Heart left ventricle (tissue), 16 donors: ENCODE measurements at regions not wholly inside any gene's neighbourhood (a gene's known extent, or its start where the extent isn't known, plus 50 kb on each side); places are given as distances from the start of the nearest gene placed in this dataset.
A peak's percentile ranks its signal among the peaks of the same experiment; 100 is the strongest.

Experiments used
- ATAC-seq, 4 donors: fragments of 200-7000 bp; cut with Tn5 transposase; one replicate each; pipeline ENCODE4 v1.9.1; 2020 to 2022; ENCODE audit warnings: moderate library complexity in 4 of 4, mild to moderate bottlenecking in 3 of 4, moderate number of reproducible peaks in 1 of 4
- DNase-seq, 5 donors: peaks; one replicate each; pipeline ENCODE4 v3.0.0-alpha.2; 2020
- H3K27ac ChIP-seq, 12 donors: fragments of 200-600 bp; sonication (generic) in 4 of 12; one replicate each; pipeline versions ENCODE4 v1.5.0 to v1.8.0; 2016 to 2022; ENCODE audit warnings: mild to moderate bottlenecking in 2 of 12
- H3K27me3 ChIP-seq, 9 donors: fragments of 200-600 bp; sonication (generic) in 2 of 9; one replicate each; pipeline versions ENCODE4 v1.5.1 to v1.8.0; 2016 to 2022; ENCODE audit warnings: mild to moderate bottlenecking in 3 of 9
- H3K36me3 ChIP-seq, 9 donors: fragments of 200-600 bp; sonication (generic) in 2 of 9; one replicate each; pipeline versions ENCODE4 v1.5.0 to v1.8.0; 2018 to 2022; ENCODE audit warnings: mild to moderate bottlenecking in 2 of 9
- H3K4me1 ChIP-seq, 12 donors: fragments of 200-600 bp; sonication (generic) in 4 of 12; one replicate each; pipeline versions ENCODE4 v1.5.0 to v1.8.0; 2016 to 2022; ENCODE audit warnings: mild to moderate bottlenecking in 3 of 12
- H3K4me3 ChIP-seq, 12 donors: fragments of 200-600 bp; sonication (generic) in 4 of 12; one replicate each; pipeline versions ENCODE4 v1.5.0 to v1.8.0; 2017 to 2022; ENCODE audit warnings: mild to moderate bottlenecking in 9 of 12, moderate library complexity in 4 of 12
- H3K9me3 ChIP-seq, 12 donors: fragments of 200-600 bp; sonication (generic) in 4 of 12; one replicate each; pipeline versions ENCODE4 v1.5.0 to v1.8.0; 2016 to 2022; ENCODE audit warnings: mild to moderate bottlenecking in 1 of 12
- POLR2A ChIP-seq, 2 donors: fragments of 450-650 bp; IDR thresholded peaks; one replicate each; pipeline ENCODE4 v1.6.1; 2017; ENCODE audit warnings: antibody characterized with exemption in 2 of 2, mild to moderate bottlenecking in 2 of 2, moderate library complexity in 2 of 2
- WGBS, 4 donors: extraction: QIAGEN DNeasy Blood & Tissue Kit in 2 of 4; methylation state at CpG; one replicate each; pipeline versions ENCODE4 v1.1.5 to v1.1.7; 2013 to 2018; 5-methylcytosine and 5-hydroxymethylcytosine counted together
- intact Hi-C, 10 donors: fragments of 100-400 bp; cut with DNase I; formaldehyde crosslinking; loops; one replicate each; pipeline versions ENCODE4 v1.11.1 to v1.14.2; 2022
- TF ChIP-seq, protein P1 (sequence below), 12 donors: fragments of 200-600 bp; sonication (generic) in 4 of 12; IDR thresholded peaks; one replicate each; pipeline versions ENCODE4 v1.5.0 to v1.8.0; 2018 to 2022; ENCODE audit warnings: antibody characterized with exemption in 12 of 12, mild to moderate bottlenecking in 5 of 12
- donor health status: ischemic (EF 13 %, LVEDD 7.1; RV severe dilation, severe dysfunction).
- donor health status: healthy with polysubstance abuse.
- donor health status: DM: no; HTN: yes; CAD: no.
- donor health status: DM: no; HTN: no; CAD: no.
- donor health status: ischemic (EF 25% LVEDD 6.9; RV normal size, moderate dysfunction).
- donor health status: ischemic (EF 25% LVEDD 5.7; RV mildly dilated, moderate dysfunction).
- donor health status: healthy.
- donor health status: DM: yes; HTN: yes; CAD: no.
- donor health status: ischemic (EF 35%, LVEDD 5.7; RV mildly dilated, moderate dysfunction).
- donor health status: nonischemic (EF 11% LVEDD 7.7; RV severe dilation, severe dysfunction).
- donor health status: DM: yes; HTN: yes; CAD: no.
- donor health status: PGD.
- donor health status: ischemic (EF 29% LVEDD 5.4; RV normal size, mild dysfunction).
- donor health status: nonischemic (EF 23%, LVEDD 6.1; RV moderate dilation, normal function).

DNA sequence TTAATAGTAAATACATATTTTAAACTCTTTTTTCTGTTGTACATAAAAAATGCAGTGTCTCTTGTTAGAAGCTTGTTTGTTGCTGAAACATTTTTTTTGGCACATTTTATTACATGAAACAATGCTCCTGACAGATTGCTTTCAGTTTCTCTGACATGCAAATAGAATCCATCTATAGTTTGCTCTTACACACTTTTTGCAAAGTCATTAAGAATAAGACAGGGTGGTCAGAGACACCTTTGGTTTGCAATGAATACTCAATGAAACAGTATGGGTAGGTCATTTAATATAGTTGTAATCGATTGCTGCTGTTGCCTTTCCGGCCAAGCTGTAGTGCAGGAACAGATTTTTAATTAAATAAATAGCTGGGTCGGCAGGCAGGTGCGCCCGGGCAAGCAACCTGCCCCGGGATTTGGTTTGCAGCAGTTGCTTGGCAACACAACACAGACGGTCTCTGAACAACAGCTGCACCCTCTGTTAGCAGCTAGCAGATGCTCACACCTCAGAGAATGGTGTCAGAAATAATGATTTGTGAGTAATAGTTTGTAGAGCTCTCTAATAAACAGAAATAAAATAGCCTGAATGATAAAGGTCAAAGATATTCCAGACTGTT, 115.7 kb upstream of the CACNA2D1 start:
- WGBS, 4 donors: 22 to 31% (median 26%) methylated on average over 7 of the region's 7 CpGs

GRCh38 chr7:82549616-82550285, 106.2 kb upstream of the CACNA2D1 start:
- 78 to 84% (median 81%) methylated on average over 6 of the region's 6 CpGs for WGBS, 4 donors
- DNase-seq (no peak), ATAC-seq (no peak)
- intact Hi-C loops: loop anchor here in 1 of 10 donors (10.0 kb wide), 1 partner anchor 45 kb away; no protein-coding TSS in a partner anchor
- no peak for TF ChIP-seq POLR2A (IDR thresholded peaks at IDR 0.05)
- TF ChIP-seq, protein P1, sequence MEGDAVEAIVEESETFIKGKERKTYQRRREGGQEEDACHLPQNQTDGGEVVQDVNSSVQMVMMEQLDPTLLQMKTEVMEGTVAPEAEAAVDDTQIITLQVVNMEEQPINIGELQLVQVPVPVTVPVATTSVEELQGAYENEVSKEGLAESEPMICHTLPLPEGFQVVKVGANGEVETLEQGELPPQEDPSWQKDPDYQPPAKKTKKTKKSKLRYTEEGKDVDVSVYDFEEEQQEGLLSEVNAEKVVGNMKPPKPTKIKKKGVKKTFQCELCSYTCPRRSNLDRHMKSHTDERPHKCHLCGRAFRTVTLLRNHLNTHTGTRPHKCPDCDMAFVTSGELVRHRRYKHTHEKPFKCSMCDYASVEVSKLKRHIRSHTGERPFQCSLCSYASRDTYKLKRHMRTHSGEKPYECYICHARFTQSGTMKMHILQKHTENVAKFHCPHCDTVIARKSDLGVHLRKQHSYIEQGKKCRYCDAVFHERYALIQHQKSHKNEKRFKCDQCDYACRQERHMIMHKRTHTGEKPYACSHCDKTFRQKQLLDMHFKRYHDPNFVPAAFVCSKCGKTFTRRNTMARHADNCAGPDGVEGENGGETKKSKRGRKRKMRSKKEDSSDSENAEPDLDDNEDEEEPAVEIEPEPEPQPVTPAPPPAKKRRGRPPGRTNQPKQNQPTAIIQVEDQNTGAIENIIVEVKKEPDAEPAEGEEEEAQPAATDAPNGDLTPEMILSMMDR (IDR thresholded peaks at IDR 0.05): no peak
- no peaks in the 10 kb centered on the region for H3K27me3 ChIP-seq
- H3K27ac ChIP-seq: no peak overlapping the region
- no peaks in the 10 kb centered on the region for H3K4me1 ChIP-seq
- H3K36me3 ChIP-seq: no peaks in the 10 kb centered on the region
- H3K4me3 ChIP-seq: no peak overlapping the region
- H3K9me3 ChIP-seq: peaks cover 0 to 21% (median 5%) of the 10 kb centered on the region in 12 donors

More for the DNA sequence above, 115.7 kb upstream of the CACNA2D1 start:
- no peak for ATAC-seq
- Histone ChIP-seq H3K27me3 (no peaks in the 10 kb centered on the region), H3K4me1 (peaks cover 0 to 5% (median 0%) of the 10 kb centered on the region in 12 donors), H3K9me3 (peaks cover 0 to 17% (median 6%) of the 10 kb centered on the region in 12 donors), H3K27ac (no peak overlapping the region), H3K36me3 (no peaks in the 10 kb centered on the region), H3K4me3 (peak overlapping the region in 2 of 12 donors; percentile 2 to 21)
- no peak for TF ChIP-seq POLR2A (IDR thresholded peaks at IDR 0.05)
- TF ChIP-seq, protein P1 (IDR thresholded peaks at IDR 0.05): no peak
- intact Hi-C loops: loop anchor here in 1 of 10 donors (10.0 kb wide), 1 partner anchor 54 kb away; no protein-coding TSS in a partner anchor
- peak in 1 of 5 donors; percentile 29 for DNase-seq

- DNase-seq (no peak), ATAC-seq (no peak)
- intact Hi-C loops: no loop called here
- Histone ChIP-seq H3K9me3 (peaks cover 0 to 9% (median 0%) of the 10 kb centered on the region in 12 donors), H3K27ac (no peak overlapping the region), H3K4me1 (no peaks in the 10 kb centered on the region), H3K27me3 (no peaks in the 10 kb centered on the region), H3K4me3 (no peak overlapping the region), H3K36me3 (no peaks in the 10 kb centered on the region)
- WGBS, 4 donors: 86 to 93% (median 87%) methylated on average over 3 of the region's 3 CpGs
- TF ChIP-seq, protein P1 (IDR thresholded peaks at IDR 0.05): no peak
- no peak for TF ChIP-seq POLR2A (IDR thresholded peaks at IDR 0.05)
These were observed 104.6 kb upstream of the CACNA2D1 start for GRCh38 chr7:82548141-82548688.

- whole genome bisulfite sequencing, 4 donors: 33 to 38% (median 33%) methylated on average over 2 of the region's 2 CpGs
- H3K4me1 ChIP-seq: no peaks in the 10 kb centered on the region
- no peaks in the 10 kb centered on the region for H3K27me3 ChIP-seq
- no peak overlapping the region for H3K4me3 ChIP-seq
- intact Hi-C loops: no loop called here
- ATAC-seq (no peak), DNase-seq (no peak)
- H3K36me3 ChIP-seq: no peaks in the 10 kb centered on the region
- no peak for TF ChIP-seq POLR2A (IDR thresholded peaks at IDR 0.05)
- TF ChIP-seq, protein P1 (IDR thresholded peaks at IDR 0.05): no peak
- H3K27ac ChIP-seq: no peak overlapping the region
- no peaks in the 10 kb centered on the region for H3K9me3 ChIP-seq
These were observed 99.1 kb upstream of the CACNA2D1 start for GRCh38 chr7:82542665-82543064.
